ENCODE measurements at regions not wholly inside any gene's neighbourhood (a gene's known extent, or its start where the extent isn't known, plus 50 kb on each side); places are given as distances from the start of the nearest gene placed in this dataset.

DNA sequence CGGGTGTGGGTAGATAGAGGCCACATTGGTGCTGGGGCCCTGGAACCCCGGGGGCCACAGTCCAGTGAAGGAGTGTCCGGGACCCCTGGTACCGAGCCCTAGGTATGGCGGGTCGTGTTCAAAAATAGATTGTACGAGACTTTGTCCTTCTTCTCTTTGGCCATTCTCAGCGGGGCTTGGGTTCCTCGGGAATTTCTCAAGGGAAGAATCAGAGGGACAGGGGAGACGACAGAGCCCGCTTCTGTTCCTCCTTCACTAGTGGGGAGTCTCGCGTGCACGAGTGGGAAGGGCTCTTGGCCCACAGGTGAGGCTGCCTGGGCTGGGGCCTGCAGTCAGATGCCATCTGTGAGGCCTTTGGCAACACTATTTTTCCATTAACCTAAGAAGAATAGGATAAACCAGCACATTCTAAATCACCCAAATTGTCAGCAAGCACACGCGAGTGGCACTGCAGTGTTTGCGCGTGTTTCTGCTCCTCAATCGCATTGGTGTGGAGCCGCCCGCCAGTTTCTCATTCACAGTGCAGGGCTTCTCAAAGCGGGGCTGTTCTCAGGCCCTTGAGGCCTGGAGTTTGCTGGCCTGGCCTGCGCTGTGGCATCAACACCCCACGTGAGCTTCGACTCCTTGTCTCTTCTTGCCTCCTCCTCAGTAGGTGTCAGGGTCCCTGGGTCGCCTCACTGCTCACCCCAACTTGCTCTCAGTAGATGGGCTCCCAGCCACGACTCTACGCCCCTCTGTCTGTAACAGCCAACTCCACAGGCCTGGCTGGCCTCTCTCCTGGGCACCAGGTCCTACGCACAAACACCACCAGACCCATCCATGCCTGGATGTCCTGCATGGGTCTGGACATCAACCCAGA is 187.6 kb upstream of the SHH start:
- intact Hi-C loops (cut with micrococcal nuclease): loop anchor here (5.0 kb wide), 1 partner anchor 38 kb away; no protein-coding TSS in a partner anchor

DNA sequence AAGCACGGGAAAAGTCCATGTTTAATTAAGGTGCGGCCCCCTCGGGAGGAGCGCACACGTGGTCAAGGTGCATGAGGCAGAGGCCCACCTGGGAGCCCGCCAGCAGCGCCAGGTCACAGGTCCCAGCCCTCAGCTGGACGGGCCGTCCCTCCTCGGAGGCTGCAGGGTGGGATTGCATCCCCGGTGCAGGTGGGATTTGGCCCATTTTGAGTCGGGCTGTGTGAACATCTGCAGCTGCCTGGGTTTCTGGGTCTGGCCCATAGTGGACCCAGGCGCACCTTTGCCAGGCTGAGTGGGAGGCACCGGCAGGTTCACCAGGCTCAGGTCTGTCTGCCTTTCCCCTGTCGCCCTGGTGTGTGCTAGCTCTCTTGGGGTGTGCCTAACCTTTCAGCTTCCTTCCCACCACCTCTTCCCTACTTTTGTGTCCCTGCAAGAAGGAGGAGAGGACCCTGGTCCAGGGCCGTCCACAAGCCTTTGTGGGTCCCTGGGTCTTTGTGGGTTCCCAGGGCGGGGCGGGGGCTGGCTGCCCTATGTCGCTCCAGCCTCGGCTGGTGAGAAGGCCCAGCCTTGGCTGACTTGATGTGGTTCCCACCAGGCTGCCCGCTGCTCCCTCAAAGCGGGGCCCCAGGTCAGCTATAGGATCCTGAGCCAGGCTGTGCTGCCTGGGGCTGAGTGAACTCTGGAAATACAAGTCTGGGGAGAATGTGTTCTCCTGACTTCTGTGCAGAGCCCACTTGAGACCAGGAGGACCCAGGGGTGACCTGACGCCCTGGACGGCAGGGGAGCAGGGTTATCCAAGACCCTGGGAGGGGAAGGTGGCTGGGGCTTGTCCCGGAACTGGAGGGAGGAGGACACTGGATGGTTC is 186.7 kb upstream of the SHH start:
- intact Hi-C loops (cut with micrococcal nuclease): loop anchor here (5.0 kb wide), 1 partner anchor 37 kb away; no protein-coding TSS in a partner anchor

DNA sequence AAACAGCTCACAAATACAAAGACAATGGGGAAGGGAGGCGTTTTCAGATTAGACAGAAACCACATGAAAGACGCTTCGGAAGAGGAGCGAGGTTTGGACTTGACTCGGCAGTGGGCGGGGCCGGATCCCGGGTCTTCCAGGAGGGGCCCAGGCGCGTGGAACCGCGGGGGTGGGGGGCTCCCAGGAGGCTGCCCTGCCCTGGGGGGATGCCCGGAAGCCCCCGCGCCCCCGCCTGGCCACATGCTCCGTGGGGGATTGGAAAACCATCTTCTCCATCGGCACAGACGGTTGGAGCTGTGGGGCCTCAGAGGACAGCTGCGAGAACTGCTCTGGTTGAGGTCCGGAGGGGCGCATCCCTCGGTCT is 186.0 kb upstream of the SHH start:
- intact Hi-C loops (cut with micrococcal nuclease): loop anchor here (5.0 kb wide), 1 partner anchor 36 kb away; no protein-coding TSS in a partner anchor

DNA sequence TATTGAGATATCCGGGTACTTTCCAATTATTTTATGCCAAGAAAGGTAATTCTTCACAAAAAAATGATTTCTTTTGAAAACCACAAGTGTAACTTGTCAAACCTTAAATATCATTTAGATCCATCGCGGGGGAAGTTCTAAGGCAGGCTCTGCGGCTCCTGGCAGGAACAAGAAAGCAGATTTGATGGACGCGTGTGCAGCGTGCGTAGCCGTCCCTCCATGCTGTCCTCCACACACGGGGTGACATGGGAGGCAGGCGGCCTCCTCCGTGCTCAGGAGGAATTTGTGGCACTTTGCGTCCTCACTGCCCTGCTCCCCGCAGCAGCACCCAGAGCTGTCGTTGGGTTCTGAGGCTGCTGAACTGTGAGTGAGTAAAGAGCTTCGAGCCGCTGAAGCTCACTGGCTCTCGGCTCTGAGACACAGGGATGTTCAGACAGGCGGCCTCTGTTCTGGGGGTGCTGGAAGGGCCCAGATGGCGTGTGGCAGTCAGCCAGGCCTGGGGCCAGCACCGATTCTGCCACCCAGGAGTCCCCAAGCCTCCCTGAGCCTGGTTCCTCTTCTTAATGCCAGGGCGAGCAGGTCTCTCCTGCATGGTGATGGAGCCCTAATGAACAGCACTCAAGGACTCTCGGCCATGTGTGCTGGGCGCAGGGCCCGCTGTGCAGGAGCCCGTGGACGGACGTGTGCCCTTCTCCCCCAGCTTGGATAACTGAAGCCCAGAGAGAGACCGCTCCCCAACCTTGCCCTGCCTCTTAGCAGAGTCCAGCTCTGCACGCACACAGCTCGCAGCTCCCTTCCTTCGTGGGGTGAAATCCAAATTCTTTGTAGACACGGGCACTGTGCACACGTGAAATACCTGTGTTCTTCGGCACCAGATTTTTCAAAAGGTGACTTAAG is 185.4 kb upstream of the SHH start:
- intact Hi-C loops (cut with micrococcal nuclease): loop anchor here (5.0 kb wide), 1 partner anchor 35 kb away; no protein-coding TSS in a partner anchor

DNA sequence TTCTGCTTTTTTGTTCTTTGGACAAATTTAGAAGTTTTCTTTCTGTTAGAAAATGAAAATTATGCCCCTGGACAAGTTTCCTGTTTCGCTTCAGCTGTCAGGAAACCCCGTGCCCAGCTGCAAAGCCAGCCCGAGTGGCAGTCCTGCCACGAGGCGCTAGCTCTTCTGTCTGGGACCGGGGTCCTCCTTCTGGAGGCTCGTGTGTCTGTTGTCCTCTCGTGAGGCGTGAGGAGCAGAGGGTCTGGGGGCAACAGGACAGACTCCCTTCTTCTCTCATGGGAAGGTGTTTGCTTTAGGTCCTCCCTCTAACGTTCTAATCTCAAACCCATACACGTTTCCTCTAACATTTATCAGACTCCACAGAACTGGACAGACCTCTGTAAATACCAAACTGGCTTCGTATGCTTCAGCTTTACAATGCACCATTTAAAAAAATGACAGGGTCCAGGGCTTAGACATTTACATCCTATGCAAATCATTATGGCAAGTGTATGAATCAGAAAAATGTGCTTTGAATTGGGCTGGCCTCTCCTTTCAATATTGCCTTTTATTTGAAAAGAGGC is 184.5 kb upstream of the SHH start:
- intact Hi-C loops (cut with micrococcal nuclease): loop anchor here (5.0 kb wide), 1 partner anchor 34 kb away; no protein-coding TSS in a partner anchor

DNA sequence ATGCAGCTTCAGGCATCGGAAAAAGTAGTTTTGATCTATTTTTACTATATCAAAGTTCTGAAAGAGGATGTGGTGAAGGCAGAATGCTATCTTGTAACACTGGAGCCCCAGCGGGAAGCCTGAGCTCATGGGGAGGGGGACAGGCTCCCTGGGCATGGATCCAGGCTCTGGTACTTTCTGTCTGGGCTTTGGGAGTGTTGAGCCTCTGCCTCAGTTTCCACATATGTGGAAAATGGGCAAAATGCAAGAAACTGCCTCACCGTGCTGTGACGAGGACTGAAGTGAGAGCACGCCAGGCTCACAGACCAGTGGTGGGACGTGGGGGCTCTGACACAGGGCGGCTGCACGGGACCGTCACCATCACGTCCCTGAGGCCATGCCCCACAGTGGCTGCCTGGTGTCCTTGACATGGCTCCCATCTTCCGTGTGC is 182.9 kb upstream of the SHH start:
- intact Hi-C loops (cut with micrococcal nuclease): loop anchor here (5.0 kb wide), 1 partner anchor 33 kb away; no protein-coding TSS in a partner anchor

DNA sequence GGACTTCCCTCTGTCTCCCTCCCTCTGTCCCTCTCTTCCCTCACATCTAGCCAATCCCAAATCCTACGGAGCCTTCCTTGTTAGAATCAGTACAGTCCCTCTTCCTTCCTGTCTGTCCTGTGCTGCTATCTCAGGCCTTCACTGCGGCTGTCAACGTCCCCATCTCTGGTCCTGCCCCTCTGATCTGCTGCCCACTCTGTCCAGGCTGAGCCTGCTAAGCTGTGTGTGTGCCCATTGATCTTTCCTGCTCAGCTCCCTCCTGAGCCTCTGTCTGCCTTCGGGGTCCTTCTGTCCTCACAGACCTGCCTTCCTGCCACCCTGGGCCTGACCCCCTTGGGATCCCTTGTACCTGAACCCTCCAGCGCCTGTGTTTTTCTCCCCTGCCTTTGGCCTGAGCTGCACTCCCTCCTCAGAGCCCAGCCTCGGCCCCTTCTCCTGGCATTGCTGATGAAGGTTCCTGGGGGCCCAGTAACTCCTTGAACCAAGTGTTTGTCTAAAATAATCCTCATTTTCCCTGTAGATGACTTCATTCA is 182.1 kb upstream of the SHH start:
- intact Hi-C loops (cut with micrococcal nuclease): no loop called here

DNA sequence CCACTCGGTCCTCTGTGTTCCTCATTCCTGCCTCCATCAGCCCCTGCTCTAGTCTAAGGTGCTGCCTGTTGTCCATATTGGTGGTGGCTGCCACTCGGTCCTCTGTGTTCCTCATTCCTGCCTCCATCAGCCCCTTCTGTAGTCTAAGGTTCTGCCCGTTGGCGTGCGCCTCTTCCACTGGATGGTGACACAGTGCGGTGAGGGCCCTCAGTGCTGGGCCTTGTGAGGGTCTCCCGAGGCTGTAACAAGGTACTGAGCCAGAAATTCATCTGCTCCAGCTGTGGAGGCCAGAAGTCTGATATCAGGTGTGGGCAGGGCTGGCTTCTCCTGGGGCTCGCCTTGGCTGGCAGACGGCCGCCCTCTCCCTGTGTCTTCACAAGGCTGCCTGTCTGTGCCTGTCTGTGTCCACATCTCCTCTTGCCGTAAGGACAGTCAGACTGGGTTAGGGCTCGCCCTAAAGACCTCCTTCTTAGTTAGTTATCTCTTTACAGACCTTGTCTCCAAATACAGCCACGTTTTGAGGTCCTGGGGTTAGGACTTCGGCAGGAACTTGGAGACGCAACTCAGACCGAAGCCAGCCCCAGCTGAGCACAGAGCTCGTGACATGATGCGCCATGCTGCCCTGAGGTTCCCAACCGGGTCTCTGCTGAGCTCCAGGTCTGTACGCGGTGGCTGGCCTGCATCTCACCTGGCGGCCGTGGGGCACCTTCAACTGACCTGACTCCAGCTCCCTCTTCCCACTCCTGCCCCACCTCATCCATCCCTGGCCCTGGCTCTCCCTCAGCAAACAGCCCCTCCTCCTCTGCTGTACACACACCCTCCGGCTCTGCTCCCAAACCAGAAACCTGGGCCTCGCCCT is 181.4 kb upstream of the SHH start:
- intact Hi-C loops (cut with micrococcal nuclease): no loop called here

DNA sequence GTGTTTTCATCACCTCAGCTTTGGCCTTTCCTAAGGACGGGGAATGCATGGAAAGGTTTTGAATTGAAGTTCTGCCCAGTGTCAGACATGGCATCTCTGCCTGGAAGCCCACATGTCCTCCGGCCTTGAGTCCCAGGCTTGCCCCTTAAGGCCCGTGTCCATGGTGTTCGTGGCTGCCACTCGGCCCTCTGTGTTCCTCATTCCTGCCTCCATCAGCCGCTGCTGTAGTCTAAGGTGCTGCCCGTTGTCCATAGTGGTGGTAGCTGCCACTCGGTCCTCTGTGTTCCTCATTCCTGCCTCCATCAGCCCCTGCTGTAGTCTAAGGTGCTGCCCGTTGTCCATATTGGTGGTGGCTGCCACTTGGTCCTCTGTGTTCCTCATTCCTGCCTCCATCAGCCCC is 180.7 kb upstream of the SHH start:
- intact Hi-C loops (cut with micrococcal nuclease): no loop called here

DNA sequence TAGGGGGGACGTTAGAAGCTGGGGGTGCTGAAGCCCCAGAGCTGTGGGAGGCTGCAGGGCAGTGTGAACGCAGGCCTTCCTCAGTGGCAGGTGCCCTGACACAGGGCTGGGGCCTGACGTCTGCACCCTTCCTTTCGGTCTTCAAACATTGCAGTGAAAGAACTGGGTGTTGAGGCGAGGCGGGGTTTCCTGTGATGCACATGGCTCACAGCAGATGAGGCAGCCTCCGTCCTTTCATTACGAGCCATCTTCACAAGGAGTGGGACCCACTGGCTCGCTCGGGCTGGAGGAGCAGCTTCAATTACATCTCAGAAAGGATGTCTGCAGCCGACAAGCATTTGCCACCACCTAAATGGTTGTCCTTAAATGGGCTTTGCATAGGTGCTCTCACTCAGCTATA is 180.3 kb upstream of the SHH start:
- intact Hi-C loops (cut with micrococcal nuclease): no loop called here

DNA sequence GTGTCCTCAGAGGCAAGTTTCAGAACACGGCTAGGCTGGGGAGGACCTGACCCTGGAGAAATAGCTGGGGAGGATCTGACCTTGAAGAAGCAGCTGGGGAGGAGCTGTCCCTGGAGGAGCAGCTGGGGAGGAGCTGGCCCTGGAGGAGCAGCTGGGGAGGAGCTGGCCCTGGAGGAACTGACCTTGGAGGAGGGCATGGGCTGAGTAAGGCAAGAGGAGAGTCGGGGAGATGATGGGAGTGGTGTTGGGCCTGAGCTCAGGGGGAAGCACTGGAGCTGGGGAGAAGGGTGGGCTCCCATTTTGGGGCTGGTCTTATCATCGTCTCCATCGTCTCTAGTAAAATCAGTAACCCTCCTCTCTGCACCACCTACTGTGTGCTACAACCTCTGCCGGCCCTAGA is 179.8 kb upstream of the SHH start:
- intact Hi-C loops (cut with micrococcal nuclease): no loop called here

DNA sequence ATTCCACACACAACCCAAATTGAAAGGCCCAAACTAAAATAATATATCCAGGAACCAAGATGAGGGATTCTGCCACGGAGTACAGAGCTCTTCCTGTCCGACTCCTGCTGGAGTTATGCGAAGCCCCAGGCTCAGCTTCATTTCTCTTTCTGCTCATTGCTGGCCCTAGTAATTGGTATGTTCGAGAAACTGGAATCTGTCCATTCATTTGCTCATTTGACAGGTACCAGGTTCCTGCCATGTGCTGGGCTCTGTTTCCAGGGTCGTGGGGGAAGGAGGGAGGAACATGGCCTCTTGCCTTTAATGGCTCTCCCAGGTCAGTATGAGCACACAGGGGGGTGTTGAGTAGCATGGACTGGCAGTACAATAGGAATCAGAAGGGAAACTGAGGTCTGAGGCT is 179.2 kb upstream of the SHH start:
- intact Hi-C loops (cut with micrococcal nuclease): no loop called here

DNA sequence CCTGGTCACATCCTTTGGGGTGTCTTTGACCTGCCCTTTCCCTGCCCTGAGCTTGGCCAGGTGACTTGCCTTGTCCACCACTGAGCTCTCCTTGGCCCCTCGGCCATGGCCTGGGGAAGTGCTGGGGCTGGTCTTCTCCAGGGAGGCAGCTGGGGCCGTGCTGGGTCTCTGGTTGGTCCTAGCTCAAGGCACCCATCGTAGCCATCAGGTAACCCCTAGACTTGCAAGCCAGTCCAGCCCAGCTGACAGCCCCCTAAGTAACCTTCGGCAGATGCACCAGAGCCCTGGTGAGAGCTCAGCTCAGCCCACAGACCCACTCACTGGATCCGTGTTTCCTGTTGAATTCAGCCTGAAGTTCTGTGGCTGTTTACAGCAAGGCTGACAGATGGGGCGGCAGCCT is 176.2 kb upstream of the SHH start:
- intact Hi-C loops (cut with micrococcal nuclease): no loop called here

DNA sequence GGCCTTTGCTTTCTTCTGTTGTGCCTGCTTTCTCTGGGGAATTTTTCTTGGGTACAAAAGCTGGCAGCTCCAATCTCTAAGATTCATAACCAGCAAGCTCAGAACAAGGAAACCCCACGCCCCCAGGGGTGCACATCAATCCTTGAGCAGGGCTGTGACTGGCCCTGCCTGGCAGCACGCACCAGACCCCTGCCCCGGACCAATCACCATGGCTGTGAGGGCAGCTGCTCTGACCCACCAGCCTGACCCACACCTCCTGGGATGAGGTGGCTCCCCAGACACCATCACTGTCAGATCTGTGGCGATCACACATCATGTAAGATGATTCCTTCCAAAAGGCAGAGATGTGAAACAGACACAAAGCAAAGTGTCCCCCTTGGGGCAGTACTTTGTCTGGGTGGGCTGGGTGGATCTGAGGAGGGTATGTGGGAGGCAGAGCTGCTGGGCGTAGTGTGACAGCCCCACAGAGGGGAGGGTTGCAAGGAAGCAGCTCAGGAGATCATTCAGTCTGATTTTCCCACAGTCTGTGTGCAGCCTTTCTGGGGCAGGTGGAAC is 175.5 kb upstream of the SHH start:
- intact Hi-C loops (cut with micrococcal nuclease): no loop called here

DNA sequence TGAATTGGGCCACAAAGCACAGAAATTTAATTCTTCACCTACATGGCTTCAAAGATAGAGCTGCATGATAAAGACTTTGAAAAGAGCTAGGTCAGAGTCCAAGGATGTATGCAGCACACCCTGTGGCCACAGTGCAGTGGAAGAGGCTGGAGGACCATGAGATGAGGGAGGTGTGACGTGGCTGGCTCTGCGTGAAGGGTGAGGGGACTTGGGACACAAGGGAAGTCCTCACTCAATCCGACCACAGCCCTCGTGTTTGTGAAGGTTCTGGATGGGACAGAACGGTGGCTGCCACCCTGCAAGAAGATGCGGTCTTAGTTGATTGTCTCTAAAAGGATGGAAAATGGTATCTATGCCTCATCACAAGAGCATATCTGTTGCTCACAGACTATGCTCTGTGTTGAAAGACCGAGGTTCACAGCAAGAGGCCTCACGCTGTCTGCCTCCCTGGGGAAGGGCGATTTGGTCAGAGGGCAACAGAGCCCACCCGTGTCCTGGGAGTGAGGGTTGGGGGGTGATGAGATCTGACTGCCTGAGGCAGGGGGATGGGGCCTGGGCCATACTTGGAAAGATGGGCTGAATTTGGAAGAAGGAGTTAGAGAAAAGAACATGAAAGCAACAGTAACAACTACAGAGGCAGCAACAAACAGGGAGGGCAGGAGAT is 174.4 kb upstream of the SHH start:
- intact Hi-C loops (cut with micrococcal nuclease): no loop called here

DNA sequence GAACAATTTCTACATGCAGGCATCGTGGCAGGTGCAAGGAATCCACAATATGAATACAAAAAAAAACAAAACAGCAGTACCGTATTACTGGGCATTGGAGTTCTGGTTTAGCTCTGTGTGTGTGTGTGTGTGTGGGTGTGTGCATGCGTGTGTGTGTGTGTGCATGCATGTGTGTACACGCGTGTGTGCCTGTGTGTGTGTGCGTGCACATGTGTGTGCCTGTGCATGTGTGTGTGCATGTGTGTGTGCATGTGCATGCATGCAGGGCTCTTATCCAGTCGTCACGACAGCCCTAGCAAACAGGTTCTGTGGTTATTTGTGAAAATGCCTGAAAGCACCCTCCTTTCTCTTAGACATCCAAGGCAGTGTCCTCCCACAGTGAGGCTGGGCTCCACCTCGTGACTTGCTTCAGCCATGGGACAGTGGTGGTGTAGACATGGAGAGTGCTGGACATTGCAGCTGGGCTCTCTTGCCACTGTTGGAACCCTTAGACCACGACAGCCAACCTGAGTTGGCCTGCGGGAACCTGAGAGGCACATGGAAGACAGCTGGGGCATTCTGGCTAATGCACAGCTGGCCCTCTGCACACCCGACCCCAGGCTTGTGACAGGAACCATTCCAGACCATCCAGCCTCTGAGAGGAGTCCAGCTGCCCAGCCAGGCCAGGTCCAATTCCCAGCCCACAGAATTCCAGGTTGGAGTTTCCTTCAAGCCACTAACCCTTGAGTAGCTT is 173.4 kb upstream of the SHH start:
- intact Hi-C loops (cut with micrococcal nuclease): no loop called here

DNA sequence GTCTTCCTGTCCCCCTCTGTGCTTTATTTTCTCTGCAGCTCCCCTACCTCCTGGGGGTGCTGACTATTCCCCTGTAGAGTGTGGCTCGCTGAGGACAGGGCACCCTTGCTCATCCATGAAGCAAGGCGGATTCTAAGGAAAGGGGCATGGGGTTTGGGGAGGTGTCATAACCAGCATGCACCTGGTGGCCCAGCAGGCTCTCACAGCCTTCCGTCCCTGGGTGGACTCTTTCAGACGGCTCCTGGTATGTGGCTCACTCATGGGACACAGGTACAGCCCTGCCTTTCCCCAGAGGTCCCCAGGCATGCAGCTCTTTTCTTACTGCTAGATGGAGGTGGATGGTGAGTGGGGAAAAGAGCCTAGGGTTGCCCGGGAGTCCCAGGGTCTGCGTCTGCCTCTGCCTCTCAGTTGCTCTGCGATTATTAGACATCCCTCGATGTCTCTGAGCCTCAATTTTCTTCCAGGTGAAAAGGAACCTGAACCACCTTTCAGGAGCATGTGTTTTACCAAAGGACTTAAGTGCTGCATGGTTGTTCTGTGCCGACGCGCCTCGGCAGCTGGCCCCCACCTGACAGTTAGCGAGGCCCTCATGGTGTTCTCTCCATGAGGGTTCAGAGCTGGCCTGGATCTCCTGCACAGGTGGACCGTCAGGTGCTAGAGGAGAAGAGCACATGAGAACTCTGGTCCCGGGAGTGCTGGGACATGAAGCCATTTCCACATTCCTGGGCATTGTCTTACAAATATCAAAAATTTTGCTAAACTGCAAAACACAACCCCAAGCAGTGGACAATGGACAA is 172.5 kb upstream of the SHH start:
- intact Hi-C loops (cut with micrococcal nuclease): no loop called here
